GM12892 (cell line): ENCODE measurements at regions not wholly inside any gene's neighbourhood (a gene's known extent, or its start where the extent isn't known, plus 50 kb on each side); places are given as distances from the start of the nearest gene placed in this dataset.

Experiments
- DNase-seq: peaks from one replicate; pipeline ENCODE4 v3.0.0; 2011; ENCODE audit not compliant: insufficient read length
- FAIRE-seq: peaks from 2 replicates; lab custom pipeline; 2011; peaks lifted over from hg19 to GRCh38; lab: Jason Lieb, UNC
- POLR2A ChIP-seq: IDR thresholded peaks from 2 replicates; pipeline ENCODE4 v1.6.1; 2011; ENCODE audit warnings: low read depth, low read length, control low read depth
- POLR2AphosphoS5 ChIP-seq: IDR thresholded peaks from 2 replicates; pipeline ENCODE4 v1.6.1; 2011; ENCODE audit warnings: low read depth, low read length, control low read depth
- TAF1 ChIP-seq: IDR thresholded peaks from 2 replicates; pipeline ENCODE4 v1.6.1; 2011; ENCODE audit warnings: low read depth, mild to moderate bottlenecking, control low read depth, low read length, borderline replicate concordance

DNA sequence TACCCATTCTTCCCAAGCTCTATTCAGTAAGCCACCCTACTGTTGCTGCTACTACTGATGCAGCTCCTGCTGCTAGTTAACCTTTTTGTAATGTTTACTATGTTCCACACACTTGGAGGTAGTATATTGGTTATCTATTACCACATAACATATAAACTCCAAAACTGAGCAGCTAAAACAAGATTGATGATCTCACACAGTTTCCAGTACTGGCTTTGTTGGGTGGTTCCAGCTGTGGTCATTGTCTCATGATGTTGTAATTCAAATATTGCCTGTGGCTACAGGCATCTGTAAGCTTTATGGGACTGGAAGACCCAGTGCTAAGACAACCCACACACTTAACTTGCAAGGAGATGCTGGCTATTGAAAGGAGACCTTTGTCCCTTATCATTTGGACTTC, 556.2 kb upstream of the SUCLG2 start:
- DNase-seq = no peak
- no peak for FAIRE-seq
- TF ChIP-seq POLR2A = no peak
- no peak for TF ChIP-seq POLR2AphosphoS5
- TF ChIP-seq TAF1 = no peak

DNA sequence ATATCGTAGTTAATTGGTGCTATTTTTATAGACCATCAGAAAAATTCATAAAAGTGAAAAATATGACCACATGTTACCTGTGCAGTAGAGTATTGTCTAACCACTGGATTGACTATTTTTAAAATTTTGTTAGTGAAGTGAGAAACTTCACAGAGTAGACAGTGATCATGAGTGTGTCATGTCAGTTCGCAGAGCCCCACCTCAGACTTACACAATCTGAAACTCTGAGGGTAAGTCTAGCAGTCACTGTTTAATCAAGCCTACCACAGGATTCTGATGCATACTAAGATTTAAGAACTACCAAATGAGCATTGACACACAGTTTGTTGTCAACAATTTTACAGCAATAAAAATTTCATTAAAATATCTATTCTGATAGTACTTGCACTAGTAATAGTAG, 552.9 kb upstream of the SUCLG2 start:
- TF ChIP-seq TAF1 (no peak), POLR2AphosphoS5 (no peak), POLR2A (no peak)
- FAIRE-seq (no peak), DNase-seq (no peak)

DNA sequence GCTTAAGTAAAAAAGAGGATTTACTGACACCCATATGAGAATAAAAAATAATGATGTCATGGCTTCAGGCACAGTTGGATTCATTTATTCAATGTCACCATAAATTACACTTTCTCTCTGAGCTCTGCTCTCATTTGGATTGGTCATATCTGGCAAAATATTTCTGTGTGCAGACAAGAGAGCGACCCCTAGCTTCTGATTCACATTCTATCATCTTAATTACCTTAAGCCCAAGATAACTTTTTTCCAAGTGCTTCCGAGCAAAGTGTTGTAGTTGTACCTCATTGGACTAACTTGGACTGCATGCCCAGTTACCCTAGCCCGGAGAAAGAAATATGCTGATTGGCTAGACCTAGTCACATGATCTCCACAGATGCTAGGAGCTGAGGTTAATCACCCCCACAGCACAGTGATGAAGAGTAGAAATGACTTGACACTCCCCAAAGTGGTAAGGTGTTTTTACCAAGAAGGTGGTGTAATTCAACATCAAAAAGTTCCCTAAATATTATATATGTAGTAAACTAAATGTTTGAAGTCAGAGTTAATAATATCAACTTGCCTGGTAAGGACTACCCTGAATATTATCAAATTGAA, 552.2 kb upstream of the SUCLG2 start:
- FAIRE-seq (no peak), DNase-seq (no peak)
- TF ChIP-seq TAF1 (no peak), POLR2AphosphoS5 (no peak), POLR2A (no peak)

DNA sequence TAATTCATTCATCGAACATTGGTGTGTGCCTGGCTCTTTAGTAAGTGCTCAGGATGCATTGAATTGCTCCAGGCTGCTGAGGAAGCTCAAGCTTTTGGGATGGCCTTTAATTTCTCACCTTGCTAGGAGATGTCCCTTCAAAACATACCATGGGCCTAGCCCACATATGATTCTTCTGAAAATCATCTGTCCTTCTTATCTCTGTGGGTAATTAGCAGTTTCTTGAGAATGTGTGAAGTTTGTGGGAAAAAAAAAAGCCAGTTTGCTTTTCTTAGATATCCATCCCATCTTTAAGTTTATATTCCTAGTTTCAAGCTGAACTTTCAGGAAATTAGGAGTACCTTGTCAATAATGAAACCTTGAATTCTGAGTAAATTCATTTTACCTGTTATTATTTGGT, 532.3 kb upstream of the SUCLG2 start:
- FAIRE-seq (no peak), DNase-seq (no peak)
- TF ChIP-seq POLR2AphosphoS5 = no peak
- no peak for TF ChIP-seq POLR2A
- no peak for TF ChIP-seq TAF1

DNA sequence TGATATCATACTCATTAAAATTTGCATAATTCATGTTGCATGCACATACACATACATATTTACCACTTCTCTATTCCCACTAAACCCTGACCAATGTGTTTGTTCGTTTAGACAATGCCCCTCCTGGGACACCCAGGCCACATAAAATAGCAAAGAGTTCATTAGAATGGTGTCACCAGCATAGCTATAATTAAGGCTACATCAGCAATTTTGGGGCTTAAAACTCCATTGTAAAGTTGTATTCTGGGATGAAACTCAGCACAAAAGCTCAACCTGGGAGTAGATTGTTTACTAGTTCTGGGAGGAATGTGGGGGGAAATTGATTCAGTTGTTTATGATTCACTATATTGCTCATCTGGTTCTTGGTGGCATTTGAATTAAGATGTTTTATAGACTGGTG, 522.2 kb upstream of the SUCLG2 start:
- no peak for FAIRE-seq
- DNase-seq = no peak
- no peak for TF ChIP-seq POLR2AphosphoS5
- TF ChIP-seq POLR2A = no peak
- no peak for TF ChIP-seq TAF1

DNA sequence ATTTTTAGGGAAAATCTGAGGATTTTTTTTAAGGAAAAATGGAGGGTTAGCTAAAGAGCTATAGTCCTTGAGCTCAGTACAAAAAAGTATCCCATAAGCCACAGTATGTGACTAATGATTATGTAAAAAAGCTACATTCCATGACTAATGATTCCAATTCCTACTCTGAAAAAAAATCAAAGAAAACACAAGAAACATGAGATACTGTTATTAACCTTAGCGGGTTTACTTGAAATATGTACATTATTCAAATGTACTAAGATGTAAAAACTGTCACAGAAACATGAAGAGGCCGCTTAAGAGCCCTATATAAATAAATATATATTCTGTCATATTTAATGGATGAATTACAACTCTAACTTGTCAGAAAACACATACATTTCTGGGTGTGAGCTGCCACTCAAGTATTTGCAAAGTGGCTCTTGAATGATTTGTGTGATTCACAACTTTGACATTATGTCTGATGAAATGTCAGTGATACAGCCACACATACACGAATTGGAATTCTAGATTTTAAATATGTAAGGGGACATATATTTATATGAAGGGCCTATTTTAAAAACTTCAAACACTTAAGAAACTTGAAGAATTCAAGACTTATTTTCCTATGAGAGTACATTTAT, 518.7 kb upstream of the SUCLG2 start:
- no peak for TF ChIP-seq POLR2A
- TF ChIP-seq TAF1 = no peak
- no peak for TF ChIP-seq POLR2AphosphoS5
- FAIRE-seq (no peak), DNase-seq (no peak)

DNA sequence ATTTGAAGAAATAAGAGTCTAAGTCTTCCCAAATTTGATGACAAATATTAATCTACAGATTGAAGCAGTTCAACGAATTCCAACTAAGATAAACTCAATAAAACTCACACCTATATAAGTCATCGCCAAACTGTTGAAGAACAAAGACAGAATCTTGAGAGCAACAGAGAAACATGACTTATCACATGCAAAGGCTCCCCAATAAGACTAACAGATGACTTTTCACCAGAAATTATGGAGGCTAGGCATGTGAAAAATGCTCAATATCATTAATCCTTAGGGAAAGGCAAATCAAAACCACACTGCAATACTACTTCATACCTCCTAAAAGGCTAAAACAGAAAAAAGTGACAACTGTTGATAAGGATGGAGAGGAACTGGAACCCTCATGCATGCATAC, 517.6 kb upstream of the SUCLG2 start:
- DNase-seq (no peak), FAIRE-seq (no peak)
- no peak for TF ChIP-seq POLR2AphosphoS5
- TF ChIP-seq POLR2A = no peak
- no peak for TF ChIP-seq TAF1

DNA sequence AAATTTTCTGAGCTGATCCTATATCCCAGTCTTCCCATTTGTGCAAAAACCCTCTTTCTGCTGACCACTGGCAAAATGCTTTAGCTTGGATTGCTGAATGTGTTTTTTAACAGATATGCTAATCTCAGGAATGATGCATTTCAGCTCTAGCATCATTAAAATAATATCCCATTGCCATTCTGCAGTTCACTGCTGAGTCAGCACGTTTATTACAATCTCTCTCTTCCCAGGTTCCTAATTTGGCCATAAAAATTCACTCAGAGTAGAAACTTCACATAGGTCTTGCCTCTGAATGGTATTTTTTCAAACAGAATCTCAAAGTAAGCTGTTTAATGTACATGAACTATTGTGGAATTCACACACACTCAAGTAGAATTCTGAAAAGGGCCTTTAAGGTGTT, 509.6 kb upstream of the SUCLG2 start:
- TF ChIP-seq TAF1 = no peak
- TF ChIP-seq POLR2A = no peak
- no peak for TF ChIP-seq POLR2AphosphoS5
- FAIRE-seq (no peak), DNase-seq (no peak)

DNA sequence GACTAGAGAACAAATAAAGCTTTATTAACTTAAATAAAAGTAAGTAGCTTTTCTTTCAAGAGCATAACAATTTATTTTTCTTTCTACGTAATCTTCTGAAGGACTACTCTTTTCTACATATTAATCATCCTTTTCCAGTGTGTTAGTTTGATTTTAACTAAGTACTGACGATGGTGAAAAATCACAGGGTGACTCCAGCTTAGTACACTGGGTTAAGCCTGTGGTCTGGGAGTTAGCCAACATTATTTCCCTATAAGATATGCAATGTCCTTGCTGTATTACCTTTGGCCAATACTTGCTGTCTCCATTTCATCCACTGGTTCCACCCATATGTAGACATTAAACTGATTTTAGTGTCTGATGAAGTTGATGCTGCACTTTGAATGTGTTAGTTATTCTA, 508.6 kb upstream of the SUCLG2 start:
- FAIRE-seq (no peak), DNase-seq (no peak)
- TF ChIP-seq TAF1 (no peak), POLR2A (no peak), POLR2AphosphoS5 (no peak)

DNA sequence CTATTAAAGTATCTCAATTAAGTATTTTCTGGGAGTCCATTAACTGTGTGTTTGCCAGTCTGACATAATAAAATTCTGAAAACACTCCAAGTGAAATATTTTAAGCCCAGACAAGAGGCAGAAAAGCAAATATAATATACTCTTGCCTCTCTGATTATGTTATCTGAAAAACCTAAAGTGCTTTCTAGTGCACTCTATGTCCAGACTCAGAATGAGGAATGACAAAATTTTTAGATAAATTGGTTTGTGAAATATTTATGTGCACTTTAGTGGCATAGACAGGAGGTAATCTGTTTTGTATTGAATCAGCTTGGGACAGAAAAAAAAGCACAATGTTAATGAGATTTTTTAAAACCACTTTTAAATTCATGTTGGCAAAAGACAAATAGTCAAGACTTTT, 508.2 kb upstream of the SUCLG2 start:
- TF ChIP-seq POLR2AphosphoS5 = no peak
- no peak for TF ChIP-seq TAF1
- TF ChIP-seq POLR2A = no peak
- FAIRE-seq (no peak), DNase-seq (no peak)

DNA sequence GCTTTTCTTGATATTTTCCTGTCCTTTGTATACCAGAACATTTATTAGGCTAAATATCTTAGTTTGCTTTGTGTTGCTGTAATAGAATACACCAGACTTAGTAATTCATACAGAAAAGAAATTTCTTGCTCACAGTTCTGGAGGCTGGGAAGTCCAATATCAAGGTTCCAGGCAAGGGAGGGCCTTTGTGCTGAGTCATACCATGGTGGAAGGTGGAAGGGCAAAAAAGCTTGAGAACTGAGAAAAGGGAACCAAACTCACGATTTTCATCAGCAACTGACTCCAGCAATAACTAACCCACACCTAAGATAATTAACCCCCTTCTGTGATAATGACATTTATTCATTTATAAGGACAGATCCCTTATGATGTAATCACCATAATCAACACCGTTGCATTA, 496.9 kb upstream of the SUCLG2 start:
- no peak for TF ChIP-seq TAF1
- no peak for TF ChIP-seq POLR2A
- TF ChIP-seq POLR2AphosphoS5 = no peak
- FAIRE-seq (no peak), DNase-seq (no peak)

DNA sequence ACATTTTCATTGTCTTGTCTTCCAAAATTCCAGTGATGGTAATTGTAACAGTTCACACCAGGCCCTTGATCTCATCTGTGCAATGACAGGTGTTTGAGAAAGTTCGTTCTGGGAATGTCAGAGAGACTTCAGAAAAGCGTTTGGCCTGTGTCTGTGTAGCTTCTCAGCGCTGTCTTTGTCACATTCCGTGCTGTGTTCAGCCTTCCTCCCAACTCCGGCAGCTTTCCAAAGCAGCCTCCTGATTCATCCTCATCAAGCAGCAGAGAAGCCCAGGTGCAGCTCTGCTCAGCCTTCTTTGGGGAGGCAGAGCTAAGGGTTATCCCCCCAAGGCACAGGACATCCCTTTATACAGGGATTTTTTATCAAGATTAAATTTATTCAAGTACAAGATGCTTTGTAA, 494.0 kb upstream of the SUCLG2 start:
- no peak for DNase-seq
- no peak for TF ChIP-seq TAF1
- no peak for FAIRE-seq

DNA sequence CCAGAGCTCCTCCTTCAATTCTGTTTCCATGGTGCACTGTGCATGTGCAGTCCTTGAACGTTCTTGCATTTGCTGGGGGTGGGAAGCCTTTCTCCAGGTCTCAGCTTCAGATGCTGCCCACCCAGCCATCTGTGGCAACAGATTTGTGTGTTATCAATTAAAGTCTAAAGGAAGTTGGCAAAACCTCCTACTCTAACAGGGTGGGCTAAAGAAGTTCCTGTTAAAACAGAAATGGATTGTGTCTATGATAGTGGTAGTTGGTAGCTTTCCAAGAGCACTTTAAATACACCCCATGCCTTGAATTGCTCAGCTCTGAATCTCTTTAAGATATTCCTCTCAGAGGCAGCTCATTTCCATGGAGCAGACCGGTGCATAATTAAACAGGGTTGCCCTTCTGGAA, 488.0 kb upstream of the SUCLG2 start:
- DNase-seq (no peak), FAIRE-seq (no peak)
- TF ChIP-seq TAF1 (no peak), POLR2AphosphoS5 (no peak), POLR2A (no peak)
